DMS114 treated with DMSO at 0.1 percent for 48 hours (cell line): ENCODE measurements at regions not wholly inside any gene's neighbourhood (a gene's known extent, or its start where the extent isn't known, plus 50 kb on each side); places are given as distances from the start of the nearest gene placed in this dataset.
"Not testable (repeated sequence)": the region's sequence is repeated elsewhere in the genome, so short reads cannot be mapped to it uniquely, and the experiment has no call there.

Experiments
- DNase-seq: peaks from one replicate; lab custom pipeline; 2025; ENCODE audit not compliant: unreplicated experiment; lab: John Stamatoyannopoulos, UW

DNA sequence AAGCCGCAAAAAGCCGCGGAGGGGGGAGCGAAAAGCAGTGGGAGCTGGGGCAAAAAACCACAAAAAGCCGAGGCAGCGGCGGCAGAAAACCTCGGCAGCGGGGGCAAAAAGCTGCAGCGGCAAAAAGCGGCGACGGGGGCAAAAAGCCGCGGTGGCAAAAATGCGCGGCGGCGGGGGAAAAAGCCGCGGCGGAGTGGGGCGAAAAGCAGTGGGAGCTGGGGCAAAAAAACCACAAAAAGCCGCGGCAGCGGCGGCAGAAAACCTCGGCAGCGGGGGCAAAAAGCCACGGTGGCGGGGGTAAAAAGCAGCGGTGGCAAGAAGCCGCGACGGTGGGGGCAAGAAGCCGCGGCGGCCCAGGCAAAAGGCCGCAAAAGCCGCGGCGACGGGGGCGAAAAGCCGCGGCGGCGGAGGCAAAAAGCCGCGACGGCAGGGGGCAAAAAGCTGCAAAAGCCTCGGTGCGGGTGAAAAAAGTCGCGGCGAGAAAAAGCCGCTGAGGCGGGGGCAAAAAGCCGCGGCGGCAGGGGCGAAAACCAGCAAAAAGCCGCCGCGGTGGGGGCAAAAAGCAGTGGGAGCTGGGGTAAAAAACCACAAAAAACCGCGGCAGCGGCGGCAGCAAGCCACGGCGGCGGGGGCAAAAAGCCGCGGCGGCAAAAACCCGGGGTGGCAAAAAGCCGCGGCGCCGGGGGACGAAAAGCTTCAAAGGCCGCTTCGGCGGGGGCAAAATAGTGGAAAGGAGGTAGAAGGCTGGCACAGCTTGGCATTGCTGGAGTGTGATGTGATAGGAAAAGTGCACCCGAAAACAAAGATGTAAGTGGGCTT is 135.9 kb downstream of the ZNF92 start:
- DNase-seq: no peak

DNA sequence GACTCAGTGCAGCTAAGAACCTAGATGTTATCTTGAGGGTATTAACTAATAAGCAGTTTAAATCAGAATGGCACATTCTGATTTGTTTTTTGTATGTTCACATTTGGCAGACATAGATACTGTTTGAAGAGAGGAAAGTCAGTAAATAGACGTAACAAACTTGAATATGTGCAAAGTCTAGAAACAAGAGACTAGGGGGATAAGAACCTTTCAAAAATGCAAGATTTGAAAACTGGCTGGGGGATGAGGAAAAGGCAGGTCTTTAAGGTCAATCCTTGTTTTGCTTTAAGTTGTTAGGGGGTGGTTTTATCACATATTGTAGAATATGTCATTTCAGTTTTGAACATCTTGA is 136.5 kb downstream of the ZNF92 start:
- not testable (repeated sequence) for DNase-seq

DNA sequence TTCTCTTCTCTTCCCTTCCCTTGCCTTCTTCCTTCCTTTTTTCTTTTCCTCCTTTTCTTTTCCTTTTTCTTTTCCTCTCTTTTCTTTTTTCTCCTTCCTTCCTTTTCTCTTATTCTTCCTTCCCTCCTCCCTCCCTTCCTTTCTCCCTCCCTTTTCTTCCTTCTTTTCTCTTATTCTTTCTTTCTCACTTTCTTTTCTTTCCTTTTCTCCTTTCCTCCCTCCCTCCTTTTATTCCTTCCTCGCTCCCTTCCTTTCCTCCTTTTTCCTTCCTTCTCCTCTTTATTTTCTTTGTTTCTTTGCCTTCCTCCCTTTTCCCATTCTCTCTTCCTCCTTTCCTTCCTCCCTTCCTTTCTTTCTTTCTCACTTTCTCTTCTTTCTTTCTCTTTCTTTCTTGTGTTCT is 146.1 kb downstream of the ZNF92 start:
- not testable (repeated sequence) for DNase-seq

DNA sequence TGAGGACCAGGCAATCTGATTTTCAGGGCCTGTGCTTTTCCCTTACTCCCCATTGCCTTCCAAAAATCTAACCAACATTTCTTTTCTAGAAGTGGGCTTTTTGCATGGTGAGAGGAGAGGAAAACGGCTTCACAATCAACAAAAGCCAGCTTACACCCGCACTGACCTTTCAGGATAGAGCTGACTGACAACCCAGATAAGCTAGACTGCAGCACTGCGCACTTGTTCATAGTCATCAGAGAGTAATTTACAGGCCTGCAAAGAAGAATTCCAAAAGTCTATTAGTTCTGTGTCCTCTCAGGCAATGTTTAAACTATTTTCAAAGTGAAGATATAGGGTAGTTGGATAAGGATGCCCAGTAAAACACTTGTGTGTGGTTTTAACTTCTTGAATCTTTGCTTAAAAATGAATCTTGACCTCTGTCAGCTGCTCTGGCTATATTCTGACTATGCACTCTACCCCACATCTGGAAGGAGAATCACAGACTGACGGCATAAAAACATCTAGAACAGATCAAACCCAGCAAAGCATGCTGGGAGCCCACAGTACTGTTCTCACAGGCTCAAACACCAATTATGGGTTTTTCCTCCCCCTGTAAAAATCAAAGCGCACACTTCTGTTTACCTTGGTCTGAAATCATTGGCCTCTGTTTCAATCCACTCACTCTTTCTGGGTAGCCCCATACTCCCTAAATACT is 172.0 kb downstream of the ZNF92 start:
- not testable (repeated sequence) for DNase-seq

DNA sequence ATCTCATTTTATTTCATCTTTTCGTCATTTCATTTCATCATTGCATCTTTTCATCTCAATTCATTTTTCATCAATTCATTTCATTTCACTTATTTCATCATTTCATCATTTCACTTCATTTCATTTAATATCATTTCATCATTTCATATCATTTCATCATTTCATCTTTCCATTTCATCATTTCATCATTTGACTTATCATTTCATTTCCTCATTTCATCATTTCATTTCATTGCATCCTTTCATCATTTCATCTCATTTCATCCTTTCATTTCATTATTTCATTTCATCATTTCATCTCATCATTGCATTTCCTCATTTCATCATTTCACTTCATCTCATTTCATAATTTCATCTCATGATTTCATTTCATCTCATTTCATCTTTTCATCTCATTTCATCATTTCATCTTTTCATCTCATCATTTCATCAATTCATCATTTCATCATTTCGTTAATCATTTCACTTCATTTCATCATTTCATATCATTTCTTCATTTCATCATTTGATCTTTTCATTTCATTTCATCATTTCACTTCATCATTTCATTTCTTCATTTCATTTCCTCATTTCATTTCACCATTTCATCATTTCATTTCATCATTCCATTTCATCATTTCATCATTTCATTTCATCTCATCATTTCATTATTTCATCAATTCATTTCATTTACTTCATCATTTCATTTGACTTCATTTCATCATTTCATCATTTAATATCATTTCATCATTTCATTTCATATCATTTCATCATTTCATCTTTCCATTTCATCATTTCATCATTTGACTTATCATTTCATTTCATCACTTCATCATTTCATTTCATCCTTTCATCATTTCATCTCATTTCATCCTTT is 176.2 kb downstream of the ZNF92 start:
- DNase-seq: not testable (repeated sequence)

DNA sequence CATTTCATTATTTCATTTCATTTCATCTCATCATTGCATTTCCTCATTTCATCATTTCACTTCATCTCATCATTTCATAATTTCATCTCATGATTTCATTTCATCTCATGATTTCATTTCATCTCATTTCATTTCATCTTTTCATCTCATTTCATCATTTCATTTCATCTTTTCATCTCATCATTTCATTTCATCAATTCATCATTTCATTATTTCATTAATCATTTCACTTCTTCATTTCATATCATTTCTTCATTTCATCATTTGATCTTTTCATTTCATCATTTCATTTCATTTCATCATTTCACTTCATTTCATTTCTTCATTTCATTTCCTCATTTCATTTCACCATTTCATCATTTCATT is 176.8 kb downstream of the ZNF92 start:
- not testable (repeated sequence) for DNase-seq

DNA sequence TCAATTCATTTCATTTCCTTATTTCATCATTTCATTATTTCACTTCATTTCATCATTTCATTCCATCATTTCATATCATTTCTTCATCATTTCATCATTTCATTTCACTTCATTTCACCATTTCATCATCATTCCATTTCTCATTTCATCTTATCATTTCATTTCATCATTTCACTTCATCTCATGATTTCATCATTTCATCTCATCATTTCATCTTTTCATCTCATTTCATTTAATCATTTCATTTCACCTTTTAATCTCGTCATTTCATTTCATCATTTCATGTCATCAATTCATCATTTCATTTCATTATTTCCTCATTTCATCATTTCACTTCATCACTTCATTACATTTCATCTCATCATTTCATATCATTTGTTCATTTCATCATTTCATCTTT is 177.4 kb downstream of the ZNF92 start:
- DNase-seq: not testable (repeated sequence)

DNA sequence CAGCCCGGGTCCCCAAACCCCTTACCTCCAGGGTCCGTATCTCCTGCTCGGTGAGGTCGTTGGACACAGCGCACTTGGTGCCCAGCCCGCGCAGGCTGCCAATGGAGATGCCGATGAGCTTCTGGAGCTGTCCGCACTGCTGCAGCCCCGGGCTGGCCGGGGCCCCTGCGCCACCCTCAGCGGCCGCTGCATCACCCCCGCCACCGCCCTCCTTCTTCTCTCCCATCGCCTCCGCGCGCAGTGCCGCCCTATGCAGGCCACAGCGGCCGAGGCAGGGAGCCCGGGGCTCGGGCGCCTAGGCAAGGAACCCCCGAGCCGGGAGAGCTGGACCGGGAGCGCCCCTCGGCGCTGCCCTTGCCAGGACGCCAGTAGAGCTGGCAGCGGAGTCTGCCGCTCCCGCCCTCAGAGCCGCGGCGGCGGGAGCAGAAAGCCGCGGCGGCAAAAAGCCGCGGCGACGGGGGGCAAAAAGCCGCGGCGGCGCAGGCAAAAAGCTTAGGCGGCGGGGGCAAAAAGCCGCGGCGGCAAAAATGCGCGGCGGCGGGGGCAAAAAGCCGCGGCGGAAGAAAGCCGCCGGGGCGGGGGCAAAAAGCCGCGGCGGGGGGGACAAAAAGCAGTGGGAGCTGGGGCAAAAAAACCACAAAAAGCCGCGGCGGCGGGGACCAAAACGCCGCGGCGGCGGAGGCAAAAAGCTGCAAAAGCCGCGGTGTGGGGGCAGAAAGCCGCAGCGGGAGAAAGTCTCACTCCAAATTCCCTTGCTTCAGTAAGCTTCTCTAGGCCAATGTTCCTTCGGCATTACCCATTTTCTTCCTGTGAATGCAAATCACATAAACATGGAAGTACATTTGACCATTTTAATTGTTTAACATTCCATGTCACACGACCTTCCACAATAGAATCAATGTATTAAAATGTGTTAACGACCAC is 181.2 kb downstream of the ZNF92 start:
- DNase-seq: not testable (repeated sequence)

DNA sequence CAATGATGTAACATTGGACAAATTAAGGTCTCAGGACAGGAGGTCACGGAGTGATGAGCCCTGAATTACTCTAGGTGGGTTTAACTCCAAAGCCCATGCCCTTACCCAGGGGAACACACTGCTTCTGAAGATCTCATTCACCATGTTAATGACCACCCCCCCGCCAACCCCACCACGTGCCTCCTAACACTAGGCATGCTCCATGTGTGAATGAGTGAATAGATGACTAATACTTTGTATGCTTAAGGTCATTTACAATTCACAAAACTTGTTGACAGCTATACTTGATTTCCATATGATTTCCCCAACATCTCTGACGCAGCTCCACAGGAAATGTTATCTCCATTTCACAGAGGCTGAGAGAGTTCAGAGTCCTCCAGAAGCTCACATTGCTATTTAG is 184.9 kb downstream of the ZNF92 start:
- DNase-seq: not testable (repeated sequence)

DNA sequence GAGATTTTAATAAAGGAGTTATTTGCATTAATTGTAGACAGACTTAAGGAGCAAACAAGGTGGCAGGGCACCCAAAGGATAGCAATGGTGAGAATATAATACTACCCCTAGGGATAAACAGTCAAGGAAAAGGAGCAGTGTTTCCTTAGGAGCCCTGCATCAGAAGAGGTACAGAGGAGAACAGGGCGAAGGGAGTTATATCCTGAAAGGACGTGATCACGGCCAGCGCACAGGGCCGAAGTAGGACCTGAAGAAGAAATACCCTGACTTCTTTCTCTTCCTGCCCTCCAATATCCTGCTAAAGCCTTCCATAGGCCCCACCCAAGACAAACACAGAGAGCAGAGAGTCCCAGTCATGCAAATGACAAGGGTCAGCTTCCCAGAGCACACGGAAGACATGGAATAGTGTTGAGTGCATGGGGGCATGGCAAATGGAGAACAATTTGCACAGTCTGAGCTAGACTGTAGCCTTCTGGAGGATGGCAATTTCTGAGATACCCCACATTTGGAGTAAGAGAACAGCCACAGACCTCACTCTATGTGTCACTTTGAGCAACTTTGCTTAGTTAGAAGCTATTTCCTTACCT is 188.2 kb downstream of the ZNF92 start:
- not testable (repeated sequence) for DNase-seq

DNA sequence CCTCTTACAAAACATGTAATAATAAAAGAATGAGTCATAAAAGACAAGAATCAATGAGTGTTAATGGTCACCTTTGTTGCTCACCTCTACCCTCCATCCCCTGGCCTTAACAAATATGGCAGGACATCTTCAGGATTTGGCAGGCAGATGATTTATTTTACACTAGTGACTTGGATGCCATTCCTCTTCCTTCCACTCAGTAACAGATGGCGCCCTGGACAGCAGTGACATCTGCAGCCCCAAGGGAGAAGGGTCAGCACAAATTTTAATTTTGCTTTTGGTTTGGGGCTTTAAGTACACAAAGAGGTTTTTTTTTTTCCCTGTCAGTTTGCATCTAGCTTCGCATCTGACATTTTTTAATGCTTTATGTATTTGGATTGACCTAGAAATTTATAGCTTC is 188.9 kb downstream of the ZNF92 start:
- not testable (repeated sequence) for DNase-seq

DNA sequence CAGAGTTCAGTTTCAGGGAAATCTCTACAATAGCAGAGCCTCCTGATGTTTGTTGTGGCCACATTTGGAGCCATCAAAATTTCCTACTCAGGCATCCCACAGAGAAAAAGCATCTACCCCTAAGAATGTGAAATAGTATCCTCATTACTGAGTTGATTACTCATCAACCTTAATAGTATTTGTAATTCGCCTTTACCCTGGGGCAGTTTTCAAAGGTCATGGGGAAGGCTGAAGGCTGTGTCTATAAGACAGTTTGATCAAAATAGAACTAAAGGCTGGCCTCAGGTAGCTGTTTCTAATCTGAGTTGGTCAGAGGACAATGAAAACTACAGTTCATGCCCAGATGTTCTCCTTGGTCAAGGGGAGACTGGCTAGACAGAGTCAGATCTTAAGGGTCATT is 189.7 kb downstream of the ZNF92 start:
- DNase-seq: not testable (repeated sequence)

DNA sequence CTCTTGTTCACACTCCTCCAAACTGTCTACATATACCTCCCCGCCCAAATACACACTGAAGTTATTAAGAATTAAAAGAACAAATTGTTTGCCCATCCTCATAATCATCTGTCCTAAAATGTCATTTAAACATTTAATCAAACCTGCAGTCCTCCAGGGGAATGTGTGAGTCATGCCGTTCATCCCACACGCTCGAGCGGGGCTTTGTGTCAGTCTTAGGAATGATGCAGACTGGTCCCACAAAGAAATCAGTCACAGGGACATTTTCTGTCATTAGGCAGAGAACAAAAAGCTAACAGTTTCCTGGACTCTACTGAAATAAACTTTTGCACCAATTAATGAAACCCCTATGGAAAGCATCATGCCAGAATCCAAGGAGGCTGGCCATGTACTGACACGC is 194.6 kb downstream of the ZNF92 start:
- DNase-seq: not testable (repeated sequence)

DNA sequence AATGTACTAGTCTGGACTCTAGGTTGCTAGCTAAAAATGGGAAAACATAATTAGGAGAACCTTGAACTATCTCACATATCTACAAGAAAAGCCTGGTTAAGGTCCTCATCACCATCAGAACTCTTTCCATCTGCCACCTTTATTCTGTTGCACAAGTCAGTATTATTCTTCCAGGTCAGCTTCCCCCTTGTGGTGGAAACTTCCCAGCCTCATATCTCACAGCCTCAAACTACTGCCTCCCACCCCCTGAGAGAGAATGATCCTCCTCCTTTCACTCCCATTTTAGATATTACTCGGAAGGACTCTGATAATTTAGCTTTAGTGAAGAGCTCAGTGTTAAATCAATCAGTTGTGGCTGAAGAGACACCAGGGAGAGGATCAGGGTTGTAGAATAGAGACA is 197.3 kb downstream of the ZNF92 start:
- not testable (repeated sequence) for DNase-seq

DNA sequence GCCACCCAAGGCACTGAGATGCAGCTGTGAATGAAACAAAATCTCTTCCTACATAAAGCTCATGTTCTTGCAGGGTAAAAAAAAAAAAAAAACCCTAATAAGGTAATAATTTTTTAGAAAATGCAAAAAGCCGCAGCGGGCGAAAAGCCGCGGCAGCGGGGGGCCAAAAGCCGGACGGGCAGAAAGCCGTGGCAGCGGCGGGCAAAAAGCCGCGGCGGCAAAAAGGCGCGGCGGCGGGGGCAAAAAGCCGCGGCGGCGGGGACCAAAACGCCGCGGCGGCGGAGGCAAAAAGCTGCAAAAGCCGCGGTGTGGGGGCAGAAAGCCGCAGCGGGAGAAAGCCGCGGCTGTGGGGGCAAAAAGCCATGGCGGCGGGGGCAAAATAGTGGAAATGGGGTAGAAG is 198.9 kb downstream of the ZNF92 start:
- not testable (repeated sequence) for DNase-seq

DNA sequence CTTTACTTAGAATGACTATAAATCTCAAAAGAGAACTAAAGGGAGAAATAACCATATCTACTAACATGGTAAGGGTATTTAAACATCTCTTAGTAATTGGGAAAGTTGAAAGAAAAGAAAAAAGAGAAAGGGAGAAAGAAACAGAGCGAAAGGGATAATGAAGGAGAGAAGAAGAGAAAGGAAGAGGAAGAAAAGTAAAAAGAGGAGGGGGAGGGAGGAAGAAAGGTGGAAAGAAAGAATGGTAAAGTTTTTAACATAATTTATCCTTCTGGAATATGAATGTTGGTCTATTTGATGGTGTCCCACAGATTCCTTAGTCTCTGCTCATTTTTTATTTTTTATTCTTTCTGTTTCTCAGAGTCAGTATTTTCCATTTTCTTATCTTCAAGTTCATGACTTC is 202.7 kb downstream of the ZNF92 start:
- DNase-seq: not testable (repeated sequence)

DNA sequence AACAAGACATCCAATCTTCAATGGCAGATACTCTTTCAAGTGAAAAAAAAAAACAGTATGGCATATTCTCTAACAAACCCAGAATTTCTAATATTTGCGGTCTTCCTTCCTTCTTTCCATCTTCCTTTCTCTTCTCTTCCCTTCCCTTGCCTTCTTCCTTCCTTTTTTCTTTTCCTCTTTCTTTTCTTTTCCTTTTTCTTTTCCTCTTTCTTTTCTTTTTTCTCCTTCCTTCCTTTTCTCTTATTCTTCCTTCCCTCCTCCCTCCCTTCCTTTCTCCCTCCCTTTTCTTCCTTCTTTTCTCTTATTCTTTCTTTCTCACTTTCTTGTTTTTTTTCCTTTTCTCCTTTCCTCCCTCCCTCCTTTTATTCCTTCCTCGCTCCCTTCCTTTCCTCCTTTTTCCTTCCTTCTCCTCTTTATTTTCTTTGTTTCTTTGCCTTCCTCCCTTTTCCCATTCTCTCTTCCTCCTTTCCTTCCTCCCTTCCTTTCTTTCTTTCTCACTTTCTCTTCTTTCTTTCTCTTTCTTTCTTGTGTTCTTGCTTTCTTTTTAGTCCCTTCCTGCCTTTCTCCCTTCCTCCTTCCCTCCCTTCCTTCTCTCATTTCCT is 209.0 kb downstream of the ZNF92 start:
- not testable (repeated sequence) for DNase-seq

DNA sequence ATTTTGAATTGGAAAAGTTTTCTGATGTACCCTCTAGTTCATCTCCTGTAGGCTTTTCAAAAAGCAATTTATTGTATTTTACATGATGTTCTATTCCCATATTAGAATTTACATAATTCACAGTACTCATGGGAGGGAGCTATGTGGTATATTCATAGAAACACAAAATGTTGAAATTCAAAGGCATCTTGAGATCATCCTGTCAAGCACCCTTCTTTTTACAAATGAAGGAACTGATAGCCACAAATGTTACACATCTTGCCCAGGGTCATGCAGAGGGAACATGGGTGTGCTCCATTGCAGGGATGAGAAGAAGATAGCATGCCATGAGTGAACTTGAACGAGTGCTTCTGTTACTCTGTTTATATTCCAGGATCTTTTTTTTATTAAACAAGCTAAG is 228.8 kb downstream of the ZNF92 start:
- not testable (repeated sequence) for DNase-seq

DNA sequence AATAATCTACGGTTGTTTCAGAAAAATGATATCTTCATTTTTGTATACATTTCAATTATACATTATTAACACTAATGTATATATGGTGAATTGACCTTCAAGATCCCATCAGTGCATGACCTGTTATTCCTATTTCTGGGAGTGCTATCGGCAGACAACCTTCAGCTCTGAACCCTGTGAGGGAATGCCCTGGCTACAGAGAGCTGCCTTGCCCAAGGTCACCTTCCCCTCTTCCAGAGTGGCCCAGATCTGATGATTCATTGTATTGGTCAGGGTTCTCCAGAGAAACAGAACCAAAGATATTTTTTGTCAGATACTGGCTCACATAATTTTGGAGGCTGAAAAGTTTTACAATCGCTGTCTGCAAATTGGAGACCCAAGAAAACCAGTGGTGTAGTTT is 235.5 kb downstream of the ZNF92 start:
- no peak for DNase-seq
